ENCODE measurements at regions not wholly inside any gene's neighbourhood (a gene's known extent, or its start where the extent isn't known, plus 50 kb on each side); places are given as distances from the start of the nearest gene placed in this dataset.

- no peak for TF ChIP-seq EZH2 (IDR thresholded peaks at IDR 0.05; ENCODE audit: low read length, unreplicated experiment)
- no peak for TF ChIP-seq CTCF (conservative IDR thresholded peaks at IDR 0.05; ENCODE audit: low read depth, low read length)
- TF ChIP-seq EZH2phosphoT487 (IDR thresholded peaks at IDR 0.05; ENCODE audit: borderline replicate concordance, low read length), result no peak
These were observed 64.7 kb downstream of the TNFAIP2 start for GRCh38 chr14:103187911-103188310.

All from PC-3 (cell line).